Sigmoid colon (tissue), 6 donors: ENCODE measurements at regions not wholly inside any gene's neighbourhood (a gene's known extent, or its start where the extent isn't known, plus 50 kb on each side); places are given as distances from the start of the nearest gene placed in this dataset.

Experiments
- DNase-seq: peaks from one replicate; pipeline ENCODE4 v3.0.0-alpha.2; 2019
- H3K27ac ChIP-seq, 4 donors: fragments of 200-600 bp; sonication (generic); one replicate each; pipeline ENCODE4 v1.5.1; 2016 to 2019; ENCODE audit warnings: mild to moderate bottlenecking in 1 of 4
- H3K27me3 ChIP-seq, 3 donors: fragments of 200-600 bp; sonication (generic); one replicate each; pipeline ENCODE4 v1.5.1; 2019; ENCODE audit warnings: mild to moderate bottlenecking in 1 of 3
- H3K36me3 ChIP-seq, 4 donors: fragments of 200-600 bp; sonication (generic); one replicate each; pipeline ENCODE4 v1.5.1; 2016 to 2019
- H3K4me1 ChIP-seq, 4 donors: fragments of 200-600 bp; sonication (generic); one replicate each; pipeline ENCODE4 v1.5.1; 2017 to 2019
- H3K4me3 ChIP-seq, 4 donors: fragments of 200-600 bp; sonication (generic); one replicate each; pipeline ENCODE4 v1.5.1; 2017 to 2019; ENCODE audit warnings: mild to moderate bottlenecking in 2 of 4, moderate library complexity in 1 of 4
- H3K9me3 ChIP-seq, 4 donors: fragments of 200-600 bp in 3 of 4; sonication (generic) in 3 of 4; one replicate each; pipeline versions ENCODE4 v1.5.1 to v1.6.1; 2013 to 2019
- EP300 ChIP-seq, 4 donors: sonication (generic); formaldehyde crosslinking; IDR thresholded peaks; one replicate each; pipeline ENCODE4 v1.6.1; 2017; ENCODE audit warnings: antibody characterized with exemption in 4 of 4
- POLR2A ChIP-seq, 2 donors: fragments of 450-650 bp; IDR thresholded peaks; one replicate each; pipeline ENCODE4 v1.6.1; 2016; ENCODE audit warnings: antibody characterized with exemption in 2 of 2, mild to moderate bottlenecking in 2 of 2, moderate library complexity in 2 of 2
- POLR2AphosphoS5 ChIP-seq, 4 donors: sonication (generic); formaldehyde crosslinking; IDR thresholded peaks; one replicate each; pipeline ENCODE4 v1.6.1; 2017; ENCODE audit warnings: antibody characterized with exemption in 4 of 4
- WGBS, 2 donors: extraction: QIAGEN DNeasy Blood & Tissue Kit; methylation state at CpG; one replicate each; pipeline ENCODE4 v1.1.7; 2013; 5-methylcytosine and 5-hydroxymethylcytosine counted together
- intact Hi-C: fragments of 100-400 bp; cut with DNase I; formaldehyde crosslinking; loops from one replicate; pipeline ENCODE4 v1.15.1; 2023
- TF ChIP-seq, protein P1 (sequence below), 4 experiments: fragments of 450-650 bp in 3 of 4; fragments of 200-600 bp in 1 of 4; IDR thresholded peaks; one replicate each; pipeline ENCODE4 v1.5.1; 2016 to 2019; ENCODE audit warnings: antibody characterized with exemption in 4 of 4, mild to moderate bottlenecking in 3 of 4, moderate library complexity in 2 of 4
- donor health status: healthy with polysubstance abuse.
- donor health status: healthy.

DNA sequence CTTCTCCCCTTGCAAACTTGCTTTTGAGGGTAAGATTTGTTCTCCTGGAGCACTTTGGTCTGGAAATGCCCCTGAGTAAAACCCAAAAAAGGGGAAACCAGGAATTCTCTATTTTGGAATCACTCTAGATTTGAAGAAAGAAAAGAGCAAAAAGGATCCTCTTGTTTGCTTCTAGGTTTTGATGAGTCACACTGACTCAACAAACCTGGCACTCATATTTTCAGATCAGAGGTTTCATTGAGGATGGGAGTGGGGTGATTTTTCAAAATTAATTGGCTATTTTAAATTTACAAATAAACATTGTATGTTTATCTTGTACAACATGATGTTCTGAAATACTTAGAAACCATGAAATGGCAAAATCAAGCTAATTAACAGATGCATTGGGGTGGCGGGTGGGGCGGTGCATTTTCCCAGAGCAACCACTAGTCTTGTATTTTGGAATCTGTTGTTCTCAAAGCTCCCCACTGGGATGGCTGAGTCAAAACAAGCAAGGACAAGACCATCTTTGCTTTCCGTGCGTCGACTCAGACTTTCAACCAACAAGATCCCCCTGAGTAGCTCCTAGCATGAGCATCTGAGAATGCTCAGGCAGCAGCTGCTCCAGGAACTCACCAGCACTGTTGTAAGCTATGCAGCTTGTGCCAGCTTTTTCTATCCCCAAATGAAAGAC is 451.4 kb downstream of the WDR72 start:
- H3K4me1 ChIP-seq, result no peaks in the 10 kb centered on the region
- H3K36me3 ChIP-seq, result no peaks in the 10 kb centered on the region
- intact Hi-C loops, result no loop called here
- TF ChIP-seq POLR2A (IDR thresholded peaks at IDR 0.05), result no peak
- TF ChIP-seq EP300 (IDR thresholded peaks at IDR 0.05), result no peak
- no peak for TF ChIP-seq POLR2AphosphoS5 (IDR thresholded peaks at IDR 0.05)
- TF ChIP-seq, protein P1, sequence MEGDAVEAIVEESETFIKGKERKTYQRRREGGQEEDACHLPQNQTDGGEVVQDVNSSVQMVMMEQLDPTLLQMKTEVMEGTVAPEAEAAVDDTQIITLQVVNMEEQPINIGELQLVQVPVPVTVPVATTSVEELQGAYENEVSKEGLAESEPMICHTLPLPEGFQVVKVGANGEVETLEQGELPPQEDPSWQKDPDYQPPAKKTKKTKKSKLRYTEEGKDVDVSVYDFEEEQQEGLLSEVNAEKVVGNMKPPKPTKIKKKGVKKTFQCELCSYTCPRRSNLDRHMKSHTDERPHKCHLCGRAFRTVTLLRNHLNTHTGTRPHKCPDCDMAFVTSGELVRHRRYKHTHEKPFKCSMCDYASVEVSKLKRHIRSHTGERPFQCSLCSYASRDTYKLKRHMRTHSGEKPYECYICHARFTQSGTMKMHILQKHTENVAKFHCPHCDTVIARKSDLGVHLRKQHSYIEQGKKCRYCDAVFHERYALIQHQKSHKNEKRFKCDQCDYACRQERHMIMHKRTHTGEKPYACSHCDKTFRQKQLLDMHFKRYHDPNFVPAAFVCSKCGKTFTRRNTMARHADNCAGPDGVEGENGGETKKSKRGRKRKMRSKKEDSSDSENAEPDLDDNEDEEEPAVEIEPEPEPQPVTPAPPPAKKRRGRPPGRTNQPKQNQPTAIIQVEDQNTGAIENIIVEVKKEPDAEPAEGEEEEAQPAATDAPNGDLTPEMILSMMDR (IDR thresholded peaks at IDR 0.05), result no peak
- no peaks in the 10 kb centered on the region for H3K9me3 ChIP-seq
- no peak overlapping the region for H3K4me3 ChIP-seq
- no peak for DNase-seq
- 90 to 94% methylated on average over 5 of the region's 5 CpGs for WGBS, 2 donors
- no peaks in the 10 kb centered on the region for H3K27me3 ChIP-seq
- no peak overlapping the region for H3K27ac ChIP-seq

DNA sequence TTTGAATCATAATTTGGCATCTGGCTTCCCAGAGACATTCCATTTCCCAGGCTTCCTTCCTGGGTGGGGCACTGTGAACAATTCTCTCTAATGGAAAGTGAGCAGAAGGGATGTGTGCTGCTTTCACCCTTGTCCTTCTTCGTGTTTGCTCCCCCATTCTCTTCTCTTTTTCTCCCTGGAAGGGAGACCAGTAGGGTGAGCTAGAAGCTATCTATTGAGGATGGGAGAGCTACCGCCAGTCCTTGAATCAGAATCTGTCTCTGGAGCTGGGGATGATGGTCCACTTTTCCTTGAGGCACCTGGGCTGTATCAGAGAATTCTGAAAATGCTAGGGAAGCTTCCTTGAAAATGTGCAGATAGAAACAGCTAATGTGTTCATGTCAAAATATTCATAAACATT is 453.9 kb downstream of the WDR72 start:
- no peak overlapping the region for H3K27ac ChIP-seq
- H3K9me3 ChIP-seq, result no peaks in the 10 kb centered on the region
- no peak for TF ChIP-seq EP300 (IDR thresholded peaks at IDR 0.05)
- TF ChIP-seq, protein P1 (IDR thresholded peaks at IDR 0.05), result no peak
- no peak for TF ChIP-seq POLR2AphosphoS5 (IDR thresholded peaks at IDR 0.05)
- no peak for TF ChIP-seq POLR2A (IDR thresholded peaks at IDR 0.05)
- H3K4me1 ChIP-seq, result no peaks in the 10 kb centered on the region
- no peak for DNase-seq
- no peaks in the 10 kb centered on the region for H3K36me3 ChIP-seq
- no peaks in the 10 kb centered on the region for H3K27me3 ChIP-seq
- no peak overlapping the region for H3K4me3 ChIP-seq
- WGBS, 2 donors, result 81 to 84% methylated on average over 2 of the region's 2 CpGs
- intact Hi-C loops, result no loop called here

DNA sequence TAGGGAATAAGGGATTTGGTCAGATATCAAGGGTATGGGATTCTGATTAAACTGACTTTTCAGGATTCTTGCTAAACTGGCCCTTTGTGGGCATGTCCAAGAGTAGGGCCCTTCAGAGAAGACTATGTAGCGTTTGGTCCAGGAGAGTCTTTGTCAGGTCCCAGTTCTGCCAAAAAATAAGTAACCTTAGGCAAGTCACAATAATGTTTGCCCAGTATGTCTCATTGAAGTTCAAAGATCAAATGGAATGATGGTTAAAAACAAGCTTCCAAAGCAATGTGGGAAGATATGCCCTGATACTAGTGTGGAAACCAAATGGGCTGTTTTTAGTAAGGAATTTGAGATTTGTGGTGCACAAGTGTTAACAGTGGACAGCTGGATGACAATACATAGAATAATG is 454.4 kb downstream of the WDR72 start:
- 43 to 97% methylated on average over 1 of the region's 1 CpG for WGBS, 2 donors
- Histone ChIP-seq H3K4me3 (no peak overlapping the region), H3K27me3 (no peaks in the 10 kb centered on the region), H3K9me3 (no peaks in the 10 kb centered on the region), H3K27ac (no peak overlapping the region), H3K36me3 (no peaks in the 10 kb centered on the region), H3K4me1 (no peaks in the 10 kb centered on the region)
- TF ChIP-seq POLR2A (IDR thresholded peaks at IDR 0.05), result no peak
- no peak for TF ChIP-seq POLR2AphosphoS5 (IDR thresholded peaks at IDR 0.05)
- TF ChIP-seq, protein P1 (IDR thresholded peaks at IDR 0.05), result no peak
- no peak for TF ChIP-seq EP300 (IDR thresholded peaks at IDR 0.05)
- DNase-seq, result no peak
- intact Hi-C loops, result no loop called here

DNA sequence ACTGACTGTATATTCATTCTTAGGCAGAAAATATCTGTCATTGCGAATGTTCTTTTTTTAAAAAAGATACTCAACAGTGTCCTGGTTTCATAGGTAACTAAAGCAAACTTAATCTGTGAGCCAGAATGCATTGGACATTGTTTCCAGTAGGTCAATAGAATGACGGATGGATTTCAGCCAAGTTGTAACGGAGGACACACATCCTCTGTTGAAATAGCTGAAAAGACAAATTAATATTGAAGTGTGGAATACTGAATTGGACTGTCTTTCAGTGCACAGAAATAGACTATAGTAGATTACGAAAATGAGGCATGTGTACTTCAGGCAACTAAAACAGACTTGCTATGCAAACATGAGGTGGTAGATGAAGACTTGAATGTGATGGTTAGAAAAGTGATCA is 461.6 kb downstream of the WDR72 start:
- 90 to 94% methylated on average over 4 of the region's 4 CpGs for WGBS, 2 donors
- Histone ChIP-seq H3K27ac (no peak overlapping the region), H3K9me3 (no peaks in the 10 kb centered on the region), H3K4me3 (no peak overlapping the region), H3K27me3 (no peaks in the 10 kb centered on the region), H3K36me3 (no peaks in the 10 kb centered on the region), H3K4me1 (no peaks in the 10 kb centered on the region)
- TF ChIP-seq POLR2AphosphoS5 (IDR thresholded peaks at IDR 0.05) (no peak), EP300 (IDR thresholded peaks at IDR 0.05) (no peak), POLR2A (IDR thresholded peaks at IDR 0.05) (no peak)
- TF ChIP-seq, protein P1 (IDR thresholded peaks at IDR 0.05), result no peak
- DNase-seq, result no peak
- intact Hi-C loops, result no loop called here

DNA sequence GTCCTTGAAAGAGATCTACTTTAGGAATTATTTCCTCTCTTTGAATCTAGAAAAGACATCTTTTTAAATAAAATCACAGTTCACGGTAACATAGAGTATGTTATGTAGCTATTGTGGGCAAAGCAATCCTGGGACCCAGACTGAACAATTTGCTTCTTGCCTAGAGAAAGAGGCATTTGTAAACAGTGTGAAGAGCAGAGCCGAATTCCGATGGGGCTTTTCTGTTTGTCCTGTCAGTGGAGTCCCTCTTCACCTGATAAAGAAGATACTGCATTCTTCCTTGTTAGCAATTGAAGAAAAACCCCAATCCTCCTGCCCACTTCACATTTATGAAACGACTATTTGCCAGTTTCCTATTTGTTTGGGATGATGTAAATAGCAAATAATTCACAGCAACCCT is 462.9 kb downstream of the WDR72 start:
- H3K36me3 ChIP-seq, result no peaks in the 10 kb centered on the region
- H3K27ac ChIP-seq, result no peak overlapping the region
- TF ChIP-seq, protein P1 (IDR thresholded peaks at IDR 0.05), result no peak
- TF ChIP-seq EP300 (IDR thresholded peaks at IDR 0.05), result no peak
- TF ChIP-seq POLR2A (IDR thresholded peaks at IDR 0.05), result no peak
- TF ChIP-seq POLR2AphosphoS5 (IDR thresholded peaks at IDR 0.05), result no peak
- intact Hi-C loops, result no loop called here
- 61 to 70% methylated on average over 4 of the region's 4 CpGs for WGBS, 2 donors
- DNase-seq, result no peak
- no peak overlapping the region for H3K4me3 ChIP-seq
- H3K27me3 ChIP-seq, result no peaks in the 10 kb centered on the region
- no peaks in the 10 kb centered on the region for H3K9me3 ChIP-seq
- H3K4me1 ChIP-seq, result no peaks in the 10 kb centered on the region
